ENCODE measurements at regions not wholly inside any gene's neighbourhood (a gene's known extent, or its start where the extent isn't known, plus 50 kb on each side); places are given as distances from the start of the nearest gene placed in this dataset.

DNA sequence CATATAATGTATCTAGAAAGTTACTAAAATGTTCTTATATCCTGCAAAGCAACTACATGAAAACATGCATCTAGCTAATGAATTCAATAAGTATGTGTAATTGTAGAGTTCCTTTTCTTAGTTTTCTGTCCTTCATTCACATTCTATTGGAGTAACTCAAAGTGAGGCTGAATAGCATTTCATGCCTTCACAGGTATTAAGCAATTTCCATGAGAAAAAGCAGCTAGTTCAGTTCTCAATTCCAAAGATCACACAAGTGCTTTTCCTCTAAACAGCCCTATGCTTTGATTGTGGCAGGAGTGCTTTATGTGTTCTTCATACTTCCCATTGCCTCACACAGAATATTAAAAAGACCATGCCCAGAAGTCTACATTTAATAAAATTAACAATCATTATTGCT is 274.9 kb downstream of the RFPL4B start:
- no peak for TF ChIP-seq SMC3 (IDR thresholded peaks at IDR 0.05; ENCODE audit: low read depth, low read length)
- H3K9ac ChIP-seq, result no peak overlapping the region
- H3K4me1 ChIP-seq (ENCODE audit: control insufficient read depth in 1 of 2, insufficient read depth in 2 of 2, low read depth in 1 of 2, low read length in 1 of 2), result no peaks in the 10 kb centered on the region
- H3K27me3 ChIP-seq (ENCODE audit: insufficient read depth), result no peaks in the 10 kb centered on the region
- H3K4me2 ChIP-seq, result no peak overlapping the region
- no peak overlapping the region for H3K27ac ChIP-seq (ENCODE audit: low read depth in 2 of 2, low read length in 1 of 2)
- no peaks in the 10 kb centered on the region for H4K20me1 ChIP-seq (ENCODE audit: insufficient read depth)
- ChIA-PET POLR2A (no interaction called here), CTCF (interaction anchor here (1.4 kb wide), 1 partner anchor 286 kb away, joined by 3 read pairs; no protein-coding TSS in a partner anchor)
- H2AFZ ChIP-seq (ENCODE audit: low read depth), result 0 out of 2 replicates have a peak overlapping the region, but pooled peaks have one; percentile 9
- H3K9me2 ChIP-seq, result no peaks in the 10 kb centered on the region
- H3K79me2 ChIP-seq (ENCODE audit: insufficient read depth), result no peaks in the 10 kb centered on the region
- DNase-seq, result no peak
- no peaks in the 10 kb centered on the region for H3F3A ChIP-seq (replicated peaks; ENCODE audit: insufficient read depth)
- H3K4me3 ChIP-seq (ENCODE audit: low read depth in 2 of 2, low read length in 1 of 2), result no peak overlapping the region
- H3K9me3 ChIP-seq, result no peaks in the 10 kb centered on the region
- H3K36me3 ChIP-seq (replicated peaks in 1 of 2; ENCODE audit: control insufficient read depth in 1 of 2, insufficient read depth in 2 of 2, low read length in 1 of 2), result no peaks in the 10 kb centered on the region

DNA sequence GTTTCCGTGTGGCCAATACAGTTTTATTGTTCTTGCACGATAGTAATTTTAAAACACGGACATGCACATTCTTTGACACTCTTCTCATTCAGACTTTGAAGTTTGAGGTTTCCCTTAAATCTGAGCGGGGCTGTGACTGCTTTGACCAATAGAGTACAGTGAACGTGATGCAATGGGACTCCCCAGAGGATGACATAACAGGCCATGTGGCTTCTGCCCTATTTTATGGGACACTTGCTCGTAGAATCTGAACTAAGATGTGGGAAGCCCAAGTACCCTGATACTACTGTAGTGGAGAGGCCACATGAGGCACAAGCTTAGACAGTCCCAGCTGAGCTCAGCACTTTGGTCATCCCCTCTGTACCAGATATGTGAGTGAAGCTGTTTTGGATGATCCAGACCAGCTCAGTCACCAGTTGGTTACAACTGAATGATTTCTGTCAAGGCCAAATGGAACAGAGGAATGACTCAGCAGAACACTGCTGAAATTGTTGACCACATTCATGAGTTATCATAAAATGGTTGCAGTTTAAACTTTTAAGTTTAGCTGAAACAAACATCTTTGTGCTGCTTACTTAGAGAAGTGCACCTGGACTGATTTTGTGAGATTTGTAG is 279.4 kb downstream of the RFPL4B start:
- H3K9ac ChIP-seq, result no peak overlapping the region
- WGBS (ENCODE audit: low lambda C conversion rate), result 96% methylated on average over 6 of the region's 6 CpGs

More for the DNA sequence above, 279.4 kb downstream of the RFPL4B start:
- H3K9me3 ChIP-seq, result no peaks in the 10 kb centered on the region
- no peaks in the 10 kb centered on the region for H3K27me3 ChIP-seq (ENCODE audit: insufficient read depth)
- H3K27ac ChIP-seq (ENCODE audit: low read depth in 2 of 2, low read length in 1 of 2), result no peak overlapping the region
- no peak for DNase-seq
- no peak overlapping the region for H3K4me3 ChIP-seq (ENCODE audit: low read depth in 2 of 2, low read length in 1 of 2)
- H2AFZ ChIP-seq (ENCODE audit: low read depth), result peak overlapping the region; percentile 52; the same call in 1 of the 2 replicates
- H3F3A ChIP-seq (replicated peaks; ENCODE audit: insufficient read depth), result no peaks in the 10 kb centered on the region
- no peaks in the 10 kb centered on the region for H3K79me2 ChIP-seq (ENCODE audit: insufficient read depth)
- TF ChIP-seq, protein P1, sequence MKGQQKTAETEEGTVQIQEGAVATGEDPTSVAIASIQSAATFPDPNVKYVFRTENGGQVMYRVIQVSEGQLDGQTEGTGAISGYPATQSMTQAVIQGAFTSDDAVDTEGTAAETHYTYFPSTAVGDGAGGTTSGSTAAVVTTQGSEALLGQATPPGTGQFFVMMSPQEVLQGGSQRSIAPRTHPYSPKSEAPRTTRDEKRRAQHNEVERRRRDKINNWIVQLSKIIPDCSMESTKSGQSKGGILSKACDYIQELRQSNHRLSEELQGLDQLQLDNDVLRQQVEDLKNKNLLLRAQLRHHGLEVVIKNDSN (IDR thresholded peaks at IDR 0.05; ENCODE audit: borderline replicate concordance, low read depth), result no peak
- TF ChIP-seq RCOR1 (IDR thresholded peaks at IDR 0.05; ENCODE audit: low read length) (no peak), RXRA (IDR thresholded peaks at IDR 0.05; ENCODE audit: borderline replicate concordance, low read depth) (no peak), ELF1 (IDR thresholded peaks at IDR 0.05) (no peak), RFX5 (IDR thresholded peaks at IDR 0.05; ENCODE audit: low read length) (no peak), GATA2 (CRISPR knock-in tag; IDR thresholded peaks at IDR 0.05) (no peak), YY1 (IDR thresholded peaks at IDR 0.05; ENCODE audit: low read depth) (no peak), FOSL2 (IDR thresholded peaks at IDR 0.05; ENCODE audit: borderline replicate concordance, low read depth) (no peak), SIN3A (IDR thresholded peaks at IDR 0.05; ENCODE audit: borderline replicate concordance, low read depth, low read length) (no peak), TEAD4 (IDR thresholded peaks at IDR 0.05; ENCODE audit: borderline replicate concordance, insufficient read depth) (no peak), NFIC (IDR thresholded peaks at IDR 0.05; ENCODE audit: borderline replicate concordance) (no peak), TCF12 (IDR thresholded peaks at IDR 0.05) (no peak)
- TF ChIP-seq, protein P2, sequence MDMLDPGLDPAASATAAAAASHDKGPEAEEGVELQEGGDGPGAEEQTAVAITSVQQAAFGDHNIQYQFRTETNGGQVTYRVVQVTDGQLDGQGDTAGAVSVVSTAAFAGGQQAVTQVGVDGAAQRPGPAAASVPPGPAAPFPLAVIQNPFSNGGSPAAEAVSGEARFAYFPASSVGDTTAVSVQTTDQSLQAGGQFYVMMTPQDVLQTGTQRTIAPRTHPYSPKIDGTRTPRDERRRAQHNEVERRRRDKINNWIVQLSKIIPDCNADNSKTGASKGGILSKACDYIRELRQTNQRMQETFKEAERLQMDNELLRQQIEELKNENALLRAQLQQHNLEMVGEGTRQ (IDR thresholded peaks at IDR 0.05; ENCODE audit: borderline replicate concordance, low read depth, low read length), result no peak
- TF ChIP-seq, protein P3, sequence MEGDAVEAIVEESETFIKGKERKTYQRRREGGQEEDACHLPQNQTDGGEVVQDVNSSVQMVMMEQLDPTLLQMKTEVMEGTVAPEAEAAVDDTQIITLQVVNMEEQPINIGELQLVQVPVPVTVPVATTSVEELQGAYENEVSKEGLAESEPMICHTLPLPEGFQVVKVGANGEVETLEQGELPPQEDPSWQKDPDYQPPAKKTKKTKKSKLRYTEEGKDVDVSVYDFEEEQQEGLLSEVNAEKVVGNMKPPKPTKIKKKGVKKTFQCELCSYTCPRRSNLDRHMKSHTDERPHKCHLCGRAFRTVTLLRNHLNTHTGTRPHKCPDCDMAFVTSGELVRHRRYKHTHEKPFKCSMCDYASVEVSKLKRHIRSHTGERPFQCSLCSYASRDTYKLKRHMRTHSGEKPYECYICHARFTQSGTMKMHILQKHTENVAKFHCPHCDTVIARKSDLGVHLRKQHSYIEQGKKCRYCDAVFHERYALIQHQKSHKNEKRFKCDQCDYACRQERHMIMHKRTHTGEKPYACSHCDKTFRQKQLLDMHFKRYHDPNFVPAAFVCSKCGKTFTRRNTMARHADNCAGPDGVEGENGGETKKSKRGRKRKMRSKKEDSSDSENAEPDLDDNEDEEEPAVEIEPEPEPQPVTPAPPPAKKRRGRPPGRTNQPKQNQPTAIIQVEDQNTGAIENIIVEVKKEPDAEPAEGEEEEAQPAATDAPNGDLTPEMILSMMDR (IDR thresholded peaks at IDR 0.05), result no peak
- TF ChIP-seq, protein P4, sequence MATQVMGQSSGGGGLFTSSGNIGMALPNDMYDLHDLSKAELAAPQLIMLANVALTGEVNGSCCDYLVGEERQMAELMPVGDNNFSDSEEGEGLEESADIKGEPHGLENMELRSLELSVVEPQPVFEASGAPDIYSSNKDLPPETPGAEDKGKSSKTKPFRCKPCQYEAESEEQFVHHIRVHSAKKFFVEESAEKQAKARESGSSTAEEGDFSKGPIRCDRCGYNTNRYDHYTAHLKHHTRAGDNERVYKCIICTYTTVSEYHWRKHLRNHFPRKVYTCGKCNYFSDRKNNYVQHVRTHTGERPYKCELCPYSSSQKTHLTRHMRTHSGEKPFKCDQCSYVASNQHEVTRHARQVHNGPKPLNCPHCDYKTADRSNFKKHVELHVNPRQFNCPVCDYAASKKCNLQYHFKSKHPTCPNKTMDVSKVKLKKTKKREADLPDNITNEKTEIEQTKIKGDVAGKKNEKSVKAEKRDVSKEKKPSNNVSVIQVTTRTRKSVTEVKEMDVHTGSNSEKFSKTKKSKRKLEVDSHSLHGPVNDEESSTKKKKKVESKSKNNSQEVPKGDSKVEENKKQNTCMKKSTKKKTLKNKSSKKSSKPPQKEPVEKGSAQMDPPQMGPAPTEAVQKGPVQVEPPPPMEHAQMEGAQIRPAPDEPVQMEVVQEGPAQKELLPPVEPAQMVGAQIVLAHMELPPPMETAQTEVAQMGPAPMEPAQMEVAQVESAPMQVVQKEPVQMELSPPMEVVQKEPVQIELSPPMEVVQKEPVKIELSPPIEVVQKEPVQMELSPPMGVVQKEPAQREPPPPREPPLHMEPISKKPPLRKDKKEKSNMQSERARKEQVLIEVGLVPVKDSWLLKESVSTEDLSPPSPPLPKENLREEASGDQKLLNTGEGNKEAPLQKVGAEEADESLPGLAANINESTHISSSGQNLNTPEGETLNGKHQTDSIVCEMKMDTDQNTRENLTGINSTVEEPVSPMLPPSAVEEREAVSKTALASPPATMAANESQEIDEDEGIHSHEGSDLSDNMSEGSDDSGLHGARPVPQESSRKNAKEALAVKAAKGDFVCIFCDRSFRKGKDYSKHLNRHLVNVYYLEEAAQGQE (IDR thresholded peaks at IDR 0.05; ENCODE audit: low read depth, low read length), result no peak
- TF ChIP-seq, protein P5, sequence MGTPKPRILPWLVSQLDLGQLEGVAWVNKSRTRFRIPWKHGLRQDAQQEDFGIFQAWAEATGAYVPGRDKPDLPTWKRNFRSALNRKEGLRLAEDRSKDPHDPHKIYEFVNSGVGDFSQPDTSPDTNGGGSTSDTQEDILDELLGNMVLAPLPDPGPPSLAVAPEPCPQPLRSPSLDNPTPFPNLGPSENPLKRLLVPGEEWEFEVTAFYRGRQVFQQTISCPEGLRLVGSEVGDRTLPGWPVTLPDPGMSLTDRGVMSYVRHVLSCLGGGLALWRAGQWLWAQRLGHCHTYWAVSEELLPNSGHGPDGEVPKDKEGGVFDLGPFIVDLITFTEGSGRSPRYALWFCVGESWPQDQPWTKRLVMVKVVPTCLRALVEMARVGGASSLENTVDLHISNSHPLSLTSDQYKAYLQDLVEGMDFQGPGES (IDR thresholded peaks at IDR 0.05; ENCODE audit: low read depth, low read length), result no peak
- ChIA-PET POLR2A (no interaction called here), CTCF (interaction anchor here (0.9 kb wide), 1 partner anchor 56 kb away, joined by 3 read pairs; no protein-coding TSS in a partner anchor)
- no peaks in the 10 kb centered on the region for H3K36me3 ChIP-seq (replicated peaks in 1 of 2; ENCODE audit: control insufficient read depth in 1 of 2, insufficient read depth in 2 of 2, low read length in 1 of 2)
- no peaks in the 10 kb centered on the region for H3K4me1 ChIP-seq (ENCODE audit: control insufficient read depth in 1 of 2, insufficient read depth in 2 of 2, low read depth in 1 of 2, low read length in 1 of 2)
- no peaks in the 10 kb centered on the region for H4K20me1 ChIP-seq (ENCODE audit: insufficient read depth)
- no peaks in the 10 kb centered on the region for H3K9me2 ChIP-seq
- no peak overlapping the region for H3K4me2 ChIP-seq

Measured in SK-N-SH (cell line).